Heart right ventricle (tissue), 16 donors: ENCODE measurements at regions not wholly inside any gene's neighbourhood (a gene's known extent, or its start where the extent isn't known, plus 50 kb on each side); places are given as distances from the start of the nearest gene placed in this dataset.

ENCODE experiments used
- ATAC-seq, 8 donors: fragments of 200-7000 bp; cut with Tn5 transposase; one replicate each; pipeline ENCODE4 v1.9.1; 2020; ENCODE audit warnings: mild to moderate bottlenecking in 8 of 8, moderate library complexity in 8 of 8, moderate number of reproducible peaks in 1 of 8
- DNase-seq, 2 donors: peaks; one replicate each; pipeline ENCODE4 v3.0.0-alpha.2; 2020
- H3K27ac ChIP-seq, 10 donors: fragments of 200-600 bp; sonication (generic) in 2 of 10; one replicate each; pipeline versions ENCODE4 v1.5.0 to v1.8.0; 2020 to 2022; ENCODE audit warnings: mild to moderate bottlenecking in 3 of 10
- H3K27me3 ChIP-seq, 7 donors: fragments of 200-600 bp; one replicate each; pipeline ENCODE4 v1.8.0; 2021 to 2022; ENCODE audit warnings: mild to moderate bottlenecking in 2 of 7
- H3K36me3 ChIP-seq, 9 donors: fragments of 200-600 bp; sonication (generic) in 1 of 9; one replicate each; pipeline versions ENCODE4 v1.5.0 to v1.8.0; 2020 to 2022; ENCODE audit warnings: mild to moderate bottlenecking in 2 of 9
- H3K4me1 ChIP-seq, 9 donors: fragments of 200-600 bp; sonication (generic) in 1 of 9; one replicate each; pipeline versions ENCODE4 v1.5.0 to v1.8.0; 2020 to 2022; ENCODE audit warnings: mild to moderate bottlenecking in 4 of 9
- H3K4me3 ChIP-seq, 10 donors: fragments of 200-600 bp; sonication (generic) in 2 of 10; one replicate each; pipeline versions ENCODE4 v1.5.0 to v1.8.0; 2020 to 2022; ENCODE audit warnings: mild to moderate bottlenecking in 7 of 10, moderate library complexity in 2 of 10
- H3K9me3 ChIP-seq, 11 donors: fragments of 200-600 bp in 10 of 11; sonication (generic) in 2 of 11; one replicate each; pipeline versions ENCODE4 v1.5.0 to v1.8.0; 2013 to 2022; ENCODE audit warnings: mild to moderate bottlenecking in 2 of 11, control low read depth in 1 of 11, moderate library complexity in 1 of 11
- CTCF ChIP-seq, 9 donors: fragments of 200-600 bp; sonication (generic) in 2 of 9; IDR thresholded peaks; one replicate each; pipeline versions ENCODE4 v1.5.0 to v1.8.0; 2021 to 2022; ENCODE audit warnings: antibody characterized with exemption in 9 of 9, mild to moderate bottlenecking in 5 of 9, moderate library complexity in 1 of 9
- WGBS, 2 donors: extraction: QIAGEN DNeasy Blood & Tissue Kit; methylation state at CpG; one replicate each; pipeline ENCODE4 v1.1.7; 2013; ENCODE audit warnings: inconsistent platforms in 1 of 2; 5-methylcytosine and 5-hydroxymethylcytosine counted together
- intact Hi-C, 10 donors: fragments of 100-400 bp; cut with DNase I; formaldehyde crosslinking; loops; one replicate each; pipeline versions ENCODE4 v1.11.1 to v1.14.2; 2022
- donor health status: Arrhythmogenic right ventricular cardiomyopathy.
- donor health status: ischemic (EF 13 %, LVEDD 7.1; RV severe dilation, severe dysfunction).
- donor health status: healthy with polysubstance abuse.
- donor health status: DM: no; HTN: yes; CAD: no.
- donor health status: DM: no; HTN: no; CAD: no.
- donor health status: ischemic (EF 25% LVEDD 6.9; RV normal size, moderate dysfunction).
- donor health status: ischemic (EF 25% LVEDD 5.7; RV mildly dilated, moderate dysfunction).
- donor health status: healthy.
- donor health status: DM: yes; HTN: yes; CAD: no.
- donor health status: Ischemic cardiomyopathy.
- donor health status: ischemic (EF 35%, LVEDD 5.7; RV mildly dilated, moderate dysfunction).
- donor health status: nonischemic (EF 11% LVEDD 7.7; RV severe dilation, severe dysfunction).
- donor health status: DM: yes; HTN: yes; CAD: no.
- donor health status: PGD.
- donor health status: ischemic (EF 29% LVEDD 5.4; RV normal size, mild dysfunction).
- donor health status: nonischemic (EF 23%, LVEDD 6.1; RV moderate dilation, normal function).

DNA sequence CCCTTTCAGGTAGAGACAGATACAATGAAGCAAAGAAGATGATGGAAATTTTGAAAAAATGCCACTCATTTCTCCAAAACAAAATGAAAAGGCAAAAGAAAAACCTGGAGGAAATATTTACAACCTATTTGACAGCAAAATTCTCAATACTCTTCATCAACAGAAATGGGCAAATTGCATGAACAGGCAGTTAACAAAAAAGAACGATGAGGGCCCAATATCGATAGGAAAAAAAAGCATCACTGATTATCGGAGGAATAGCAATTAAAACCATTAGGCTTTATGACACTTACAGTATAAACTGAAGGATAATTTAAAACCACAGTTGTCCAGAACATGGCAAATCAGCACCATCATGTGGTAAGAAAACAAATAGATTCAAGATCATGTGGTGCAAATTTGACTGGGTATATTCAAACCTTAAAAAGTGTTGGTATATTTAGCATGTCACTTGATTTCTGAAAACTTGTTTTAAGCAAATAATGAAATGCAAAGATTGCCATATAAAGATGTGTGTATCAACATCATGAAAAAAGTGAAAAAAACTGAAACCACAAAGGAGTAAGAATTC is 222.9 kb downstream of the BRD1 start:
- Histone ChIP-seq H3K4me3 (no peak overlapping the region), H3K27ac (no peak overlapping the region), H3K9me3 (peaks cover 0 to 33% (median 17%) of the 10 kb centered on the region in 11 donors), H3K36me3 (no peaks in the 10 kb centered on the region), H3K27me3 (peaks cover 0 to 4% (median 0%) of the 10 kb centered on the region in 7 donors), H3K4me1 (no peaks in the 10 kb centered on the region)
- ATAC-seq (no peak), DNase-seq (no peak)
- 94 to 96% methylated on average over 3 of the region's 3 CpGs for WGBS, 2 donors
- no peak for TF ChIP-seq CTCF (IDR thresholded peaks at IDR 0.05)
- intact Hi-C loops, result loop anchor here in 1 of 10 donors (5.0 kb wide), 1 partner anchor 1773 kb away; no protein-coding TSS in a partner anchor

DNA sequence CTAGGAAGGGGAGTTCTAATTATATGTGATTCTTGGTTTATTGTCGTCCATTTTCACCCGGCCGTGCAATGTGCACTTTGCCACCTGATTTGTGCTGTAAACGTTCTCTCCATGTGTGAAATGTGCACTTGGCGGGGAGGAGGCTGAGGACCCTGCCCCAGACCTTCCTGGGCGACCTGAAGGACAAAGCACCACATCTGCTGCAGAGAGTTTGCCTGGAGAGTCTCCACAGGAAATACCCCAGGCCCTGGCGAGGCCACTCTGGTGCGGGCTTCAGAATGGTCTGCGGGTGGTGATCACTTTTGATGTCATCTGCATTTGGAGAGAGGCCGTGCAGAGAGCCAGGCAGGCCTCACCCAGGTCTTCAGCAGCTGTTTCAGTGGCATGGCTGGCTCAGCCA is 224.7 kb downstream of the BRD1 start:
- DNase-seq, result no peak
- 86 to 87% methylated on average over 10 of the region's 10 CpGs for WGBS, 2 donors
- Histone ChIP-seq H3K4me3 (no peak overlapping the region), H3K36me3 (no peaks in the 10 kb centered on the region), H3K9me3 (peaks cover 0 to 33% (median 17%) of the 10 kb centered on the region in 11 donors), H3K27ac (no peak overlapping the region), H3K27me3 (peaks cover 0 to 4% (median 0%) of the 10 kb centered on the region in 7 donors), H3K4me1 (no peaks in the 10 kb centered on the region)
- TF ChIP-seq CTCF (IDR thresholded peaks at IDR 0.05), result no peak
- ATAC-seq, result no peak
- intact Hi-C loops, result no loop called here

GRCh38 chr22:49602481-49602880 is 225.2 kb downstream of the BRD1 start:
- 94 to 96% methylated on average over 13 of the region's 13 CpGs for WGBS, 2 donors
- DNase-seq (no peak), ATAC-seq (no peak)
- H3K27ac ChIP-seq, result no peak overlapping the region
- peaks cover 0 to 4% (median 0%) of the 10 kb centered on the region in 7 donors for H3K27me3 ChIP-seq
- peaks cover 0 to 33% (median 17%) of the 10 kb centered on the region in 11 donors for H3K9me3 ChIP-seq
- intact Hi-C loops, result no loop called here
- no peaks in the 10 kb centered on the region for H3K36me3 ChIP-seq
- H3K4me1 ChIP-seq, result no peaks in the 10 kb centered on the region
- no peak overlapping the region for H3K4me3 ChIP-seq
- no peak for TF ChIP-seq CTCF (IDR thresholded peaks at IDR 0.05)

DNA sequence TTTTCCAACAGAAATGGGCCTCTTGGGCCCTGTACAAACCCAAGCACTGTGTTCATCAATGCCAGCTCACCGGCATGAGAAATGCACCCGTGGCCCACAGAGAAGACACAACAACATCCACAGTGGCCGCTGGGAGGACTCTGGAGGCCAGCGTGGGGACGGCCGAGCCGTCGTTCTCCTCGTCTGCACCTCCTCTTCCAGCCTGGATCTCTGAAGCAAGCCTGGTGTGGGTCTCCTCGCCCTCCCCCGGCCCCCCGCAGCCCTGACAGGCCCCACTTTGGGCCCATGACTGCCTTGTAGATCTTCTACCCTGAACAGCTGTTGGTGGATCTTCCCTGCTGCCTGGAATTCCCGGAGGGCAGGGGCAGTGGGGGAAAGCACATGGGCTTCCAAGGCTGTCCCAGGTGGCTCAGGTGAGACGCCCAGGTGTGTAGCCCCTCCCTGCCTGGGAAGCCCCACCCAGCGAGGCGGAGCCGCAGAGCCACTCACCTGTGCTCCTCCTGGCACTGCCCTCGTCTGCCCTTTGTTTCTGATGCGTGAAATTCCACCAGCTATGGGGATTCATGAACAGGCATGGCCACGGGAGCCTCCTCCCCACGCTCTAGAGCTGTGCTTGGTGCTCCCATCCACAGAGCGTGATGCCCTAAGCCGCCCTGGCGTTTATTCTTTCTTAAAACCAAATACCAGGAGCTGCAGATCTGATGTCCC is 225.9 kb downstream of the BRD1 start:
- Histone ChIP-seq H3K36me3 (no peaks in the 10 kb centered on the region), H3K27ac (no peak overlapping the region), H3K4me1 (no peaks in the 10 kb centered on the region), H3K4me3 (no peak overlapping the region), H3K27me3 (peaks cover 0 to 4% (median 0%) of the 10 kb centered on the region in 7 donors), H3K9me3 (peaks cover 0 to 33% (median 17%) of the 10 kb centered on the region in 11 donors)
- TF ChIP-seq CTCF (IDR thresholded peaks at IDR 0.05), result no peak
- 84 to 89% methylated on average over 24 of the region's 24 CpGs for WGBS, 2 donors
- ATAC-seq (no peak), DNase-seq (no peak)
- intact Hi-C loops, result no loop called here
